Smooth muscle cell (in vitro differentiated cells): ENCODE measurements at regions not wholly inside any gene's neighbourhood (a gene's known extent, or its start where the extent isn't known, plus 50 kb on each side); places are given as distances from the start of the nearest gene placed in this dataset.
A peak's percentile ranks its signal among the peaks of the same experiment; 100 is the strongest.

Experiments
- DNase-seq: peaks from one replicate; lab custom pipeline; 2025; ENCODE audit not compliant: unreplicated experiment; lab: John Stamatoyannopoulos, UW
- H2AFZ ChIP-seq: fragments of 200-600 bp; sonication (generic); 2 replicates; pipeline ENCODE4 v1.6.0; 2016; ENCODE audit warnings: antibody characterized with exemption, low read depth, mild to moderate bottlenecking
- H3F3A ChIP-seq: fragments of 200-600 bp; sonication (generic); 2 replicates; pipeline ENCODE4 v1.6.0; 2017; ENCODE audit warnings: antibody characterized with exemption, low read depth
- H3K27ac ChIP-seq: fragments of 200-600 bp; sonication (generic); 2 replicates; pipeline ENCODE4 v1.5.1; 2016; ENCODE audit warnings: low read depth, mild to moderate bottlenecking
- H3K27me3 ChIP-seq: fragments of 200-600 bp; sonication (generic); 2 replicates; pipeline ENCODE4 v1.6.1; 2016; ENCODE audit warnings: low read depth, mild to moderate bottlenecking
- H3K36me3 ChIP-seq: fragments of 200-600 bp; sonication (generic); 2 replicates; pipeline ENCODE4 v1.5.1; 2016; ENCODE audit warnings: low read depth
- H3K4me1 ChIP-seq: fragments of 200-600 bp; sonication (generic); 2 replicates; pipeline ENCODE4 v1.5.1; 2016; ENCODE audit warnings: low read depth
- H3K4me2 ChIP-seq: fragments of 200-600 bp; sonication (generic); 2 replicates; pipeline ENCODE4 v1.6.0; 2016; ENCODE audit warnings: mild to moderate bottlenecking
- H3K4me3 ChIP-seq: fragments of 200-600 bp; sonication (generic); 2 replicates; pipeline ENCODE4 v1.5.1; 2016; ENCODE audit warnings: mild to moderate bottlenecking
- H3K79me2 ChIP-seq: fragments of 200-600 bp; sonication (generic); 2 replicates; pipeline ENCODE4 v1.6.0; 2016; ENCODE audit warnings: low read depth, mild to moderate bottlenecking
- H3K9ac ChIP-seq: fragments of 200-600 bp; sonication (generic); 2 replicates; pipeline ENCODE4 v1.6.0; 2016; ENCODE audit warnings: low read depth
- H3K9me3 ChIP-seq: fragments of 200-600 bp; sonication (generic); replicated peaks from 2 replicates; pipeline ENCODE4 v1.5.1; 2016; ENCODE audit warnings: low read depth
- H4K20me1 ChIP-seq: fragments of 200-600 bp; sonication (generic); 2 replicates; pipeline ENCODE4 v1.6.0; 2016; ENCODE audit warnings: low read depth
- CTCF ChIP-seq: fragments of 200-600 bp; sonication (generic); IDR thresholded peaks from 2 replicates; pipeline ENCODE4 v1.5.1; 2017; ENCODE audit warnings: borderline replicate concordance, mild to moderate bottlenecking, antibody characterized with exemption; ENCODE audit not compliant: insufficient read depth, poor library complexity, severe bottlenecking
- WGBS: methylation state at CpG from one replicate; pipeline ENCODE4 v1.1.7; 2016; ENCODE audit warnings: low lambda C conversion rate; 5-methylcytosine and 5-hydroxymethylcytosine counted together

GRCh38 chr13:60334310-60334709, 62.7 kb upstream of the TDRD3 start:
- Histone ChIP-seq H3K27me3 (peaks cover 12% of the 10 kb centered on the region), H3K36me3 (no peaks in the 10 kb centered on the region), H3K4me2 (no peak overlapping the region), H3K4me3 (no peak overlapping the region), H3K9me3 (no peaks in the 10 kb centered on the region), H3K79me2 (no peaks in the 10 kb centered on the region), H3K27ac (no peak overlapping the region), H3F3A (no peaks in the 10 kb centered on the region), H3K9ac (no peak overlapping the region), H4K20me1 (no peaks in the 10 kb centered on the region), H2AFZ (no peak overlapping the region), H3K4me1 (no peaks in the 10 kb centered on the region)
- WGBS = 77% methylated on average over 1 of the region's 1 CpG
- no peak for DNase-seq
- TF ChIP-seq CTCF = no peak

GRCh38 chr13:60335531-60335930, 61.5 kb upstream of the TDRD3 start:
- H4K20me1 ChIP-seq = no peaks in the 10 kb centered on the region
- 4% methylated on average over 1 of the region's 1 CpG for WGBS

GRCh38 chr13:60338754-60339153, 58.3 kb upstream of the TDRD3 start:
- Histone ChIP-seq H3K79me2 (no peaks in the 10 kb centered on the region), H3F3A (no peaks in the 10 kb centered on the region), H4K20me1 (no peaks in the 10 kb centered on the region), H3K27me3 (peaks cover 17% of the 10 kb centered on the region), H3K36me3 (no peaks in the 10 kb centered on the region), H3K9ac (no peak overlapping the region), H3K4me2 (no peak overlapping the region), H3K4me3 (no peak overlapping the region), H3K27ac (no peak overlapping the region), H3K4me1 (no peaks in the 10 kb centered on the region), H3K9me3 (no peaks in the 10 kb centered on the region), H2AFZ (no peak overlapping the region)
- 89% methylated on average over 2 of the region's 2 CpGs for WGBS
- no peak for TF ChIP-seq CTCF
- no peak for DNase-seq

More at GRCh38 chr13:60335531-60335930, 61.5 kb upstream of the TDRD3 start:
- H3K27me3 ChIP-seq = peaks cover 12% of the 10 kb centered on the region
- DNase-seq = no peak
- no peaks in the 10 kb centered on the region for H3K36me3 ChIP-seq
- TF ChIP-seq CTCF = peak; percentile 78
- no peak overlapping the region for H3K27ac ChIP-seq
- no peaks in the 10 kb centered on the region for H3K4me1 ChIP-seq
- no peak overlapping the region for H3K9ac ChIP-seq
- H3K4me2 ChIP-seq = no peak overlapping the region
- H3K9me3 ChIP-seq = no peaks in the 10 kb centered on the region
- H3K79me2 ChIP-seq = no peaks in the 10 kb centered on the region
- H2AFZ ChIP-seq = no peak overlapping the region
- no peaks in the 10 kb centered on the region for H3F3A ChIP-seq
- no peak overlapping the region for H3K4me3 ChIP-seq

GRCh38 chr13:60343978-60344377, 53.0 kb upstream of the TDRD3 start:
- WGBS = 77% methylated on average over 1 of the region's 1 CpG
- Histone ChIP-seq H3K4me1 (no peaks in the 10 kb centered on the region), H3K36me3 (no peaks in the 10 kb centered on the region), H3F3A (no peaks in the 10 kb centered on the region), H3K9me3 (no peaks in the 10 kb centered on the region), H3K4me2 (no peak overlapping the region), H3K9ac (no peak overlapping the region), H3K27me3 (peaks cover 7% of the 10 kb centered on the region), H4K20me1 (no peaks in the 10 kb centered on the region), H3K4me3 (no peak overlapping the region), H3K27ac (no peak overlapping the region), H2AFZ (no peak overlapping the region), H3K79me2 (no peaks in the 10 kb centered on the region)
- no peak for DNase-seq
- TF ChIP-seq CTCF = no peak
